HepG2 (cell line): ENCODE measurements at regions not wholly inside any gene's neighbourhood (a gene's known extent, or its start where the extent isn't known, plus 50 kb on each side); places are given as distances from the start of the nearest gene placed in this dataset.

Source experiments
- ATAC-seq: fragments of 200-7000 bp; cut with Tn5 transposase; 3 replicates; pipeline ENCODE4 v1.9.1; 2020; ENCODE audit warnings: mild to moderate bottlenecking, moderate library complexity
- BruUV-seq: library from RNA; stranded (reverse); fragments of 400-500 nt; replicated peaks from 2 replicates; lab custom pipeline; 2021; lab: Mats Ljungman, UMichigan
- CTCF ChIA-PET: fragments of 300-600 bp; formaldehyde crosslinking; extraction: SDS; loops from one replicate; lab custom pipeline; 2021; ENCODE audit warnings: low total read pairs, inconsistent platforms, low intra/inter-chr PET ratio; lab: Yijun Ruan, JAX
- POLR2A ChIA-PET: fragments of 350-600 bp; sonication (Branson Sonifier 250); formaldehyde crosslinking; loops from one replicate; lab custom pipeline; 2020; ENCODE audit warnings: antibody characterized with exemption, inconsistent platforms; lab: Yijun Ruan, JAX
- DNase-seq: peaks from one replicate; pipeline ENCODE4 v3.0.0-alpha.2; 2015; ENCODE audit warnings: low spot score
- FAIRE-seq: peaks from 3 replicates; lab custom pipeline; 2011; peaks lifted over from hg19 to GRCh38; lab: Jason Lieb, UNC
- H2AFZ ChIP-seq: one replicate; pipeline ENCODE4 v1.6.1; 2011; ENCODE audit warnings: low read length, inconsistent platforms
- H3K27ac ChIP-seq: fragments of 300-600 bp; 3 replicates; pipeline ENCODE4 v1.8.0; 2011; ENCODE audit warnings: mixed run types, mild to moderate bottlenecking, mixed read lengths, low read length, inconsistent platforms; ENCODE audit not compliant: insufficient read depth; ENCODE audit errors: extremely low read length
- H3K27me3 ChIP-seq, 2 experiments: fragments of 200-600 bp in 1 of 2; 2 replicates in 1 of 2; 3 replicates in 1 of 2; pipeline versions ENCODE4 v1.6.0 to v1.8.0; 2011; ENCODE audit warnings: low read length in 2 of 2, mild to moderate bottlenecking in 2 of 2, moderate library complexity in 2 of 2, inconsistent platforms in 1 of 2; ENCODE audit not compliant: insufficient read depth in 2 of 2, control insufficient read depth in 1 of 2
- H3K36me3 ChIP-seq, 2 experiments: fragments of 200-600 bp in 1 of 2; replicated peaks in 1 of 2; 2 replicates in 1 of 2; 3 replicates in 1 of 2; pipeline versions ENCODE4 v1.5.1 to v1.8.0; 2011; ENCODE audit warnings: low read length in 2 of 2, inconsistent platforms in 1 of 2; ENCODE audit not compliant: insufficient read depth in 2 of 2, control insufficient read depth in 1 of 2
- H3K4me1 ChIP-seq: 2 replicates; pipeline ENCODE4 v1.5.1; 2012; ENCODE audit warnings: low read length, inconsistent platforms; ENCODE audit not compliant: insufficient read depth
- H3K4me2 ChIP-seq: 2 replicates; pipeline ENCODE4 v1.6.0; 2011; ENCODE audit warnings: low read depth, low read length, inconsistent platforms
- H3K4me3 ChIP-seq, 3 experiments: fragments of 200-600 bp in 1 of 3; sonication (generic), shearing (Covaris generic) in 1 of 3; replicated peaks in 1 of 3; 2 replicates each; pipeline ENCODE4 v1.5.1; 2011 to 2016; ENCODE audit warnings: low read length in 3 of 3, inconsistent platforms in 2 of 3, low read depth in 2 of 3, mild to moderate bottlenecking in 2 of 3, control low read depth in 1 of 3, mixed read lengths in 1 of 3; ENCODE audit not compliant: insufficient read depth in 1 of 3
- H3K79me2 ChIP-seq: one replicate; pipeline ENCODE4 v1.6.1; 2011; ENCODE audit warnings: low read length, inconsistent platforms; ENCODE audit not compliant: insufficient read depth
- H3K9ac ChIP-seq: 2 replicates; pipeline ENCODE4 v1.6.0; 2011; ENCODE audit warnings: mild to moderate bottlenecking, low read depth, low read length, inconsistent platforms; ENCODE audit not compliant: insufficient read depth
- H3K9me3 ChIP-seq: 2 replicates; pipeline ENCODE4 v1.5.1; 2012; ENCODE audit warnings: mild to moderate bottlenecking, low read length
- H4K20me1 ChIP-seq: 2 replicates; pipeline ENCODE4 v1.6.0; 2011; ENCODE audit warnings: inconsistent platforms, mild to moderate bottlenecking, low read length, moderate library complexity; ENCODE audit not compliant: insufficient read depth
- FOSL2 ChIP-seq: sonication (generic); formaldehyde crosslinking; IDR thresholded peaks from 2 replicates; pipeline ENCODE4 v1.4.0; 2020; ENCODE audit warnings: missing genetic modification reagents
- HNF4A ChIP-seq: sonication (generic); formaldehyde crosslinking; IDR thresholded peaks from 2 replicates; pipeline ENCODE4 v1.4.0; 2020; ENCODE audit warnings: missing genetic modification reagents
- MAFF ChIP-seq: IDR thresholded peaks from 2 replicates; pipeline ENCODE4 v1.6.1; 2011; ENCODE audit warnings: low read depth, low read length, improper control_type of control experiment
- SOX13 ChIP-seq, 3 experiments: fragments of 450-650 bp in 1 of 3; sonication (generic) in 1 of 3; formaldehyde crosslinking in 1 of 3; IDR thresholded peaks in 2 of 3; conservative IDR thresholded peaks in 1 of 3; 2 replicates each; pipeline versions ENCODE4 v1.5.0 to v1.6.1; 2016 to 2020; ENCODE audit warnings: antibody characterized with exemption in 1 of 3, mild to moderate bottlenecking in 1 of 3, missing compliant biosample characterization in 1 of 3, missing genetic modification reagents in 1 of 3, moderate library complexity in 1 of 3
- ZNF775 ChIP-seq: sonication (generic); formaldehyde crosslinking; IDR thresholded peaks from 2 replicates; pipeline ENCODE4 v1.4.0; 2020; ENCODE audit warnings: missing genetic modification reagents, mild to moderate bottlenecking, moderate library complexity, borderline replicate concordance
- WGBS: methylation state at CpG from one replicate; pipeline ENCODE4 v1.1.6; 2017; ENCODE audit warnings: low lambda C conversion rate; 5-methylcytosine and 5-hydroxymethylcytosine counted together
- in situ Hi-C: cut with HindIII; loops from 2 replicates; pipeline ENCODE4 v1.10.0; 2017; ENCODE audit warnings: low pct_unique_long_range_greater_than_20kb; ENCODE audit not compliant: extremely low pct_ligation_motif_present
- intact Hi-C: fragments of 100-400 bp; cut with micrococcal nuclease; formaldehyde crosslinking; loops from one replicate; pipeline ENCODE4 v1.10.0; 2022; ENCODE audit not compliant: unreplicated experiment
- TF ChIP-seq, protein P1 (sequence below): sonication (generic); formaldehyde crosslinking; IDR thresholded peaks from 2 replicates; pipeline ENCODE4 v1.5.0; 2020; ENCODE audit warnings: mild to moderate bottlenecking, missing genetic modification reagents, borderline replicate concordance
- TF ChIP-seq, protein P2 (sequence below), 2 experiments: sonication (generic) in 1 of 2; formaldehyde crosslinking in 1 of 2; IDR thresholded peaks; 2 replicates each; pipeline versions ENCODE4 v1.6.1 to v1.9.0; 2014 to 2022; ENCODE audit warnings: antibody characterized with exemption in 1 of 2, borderline replicate concordance in 1 of 2, inconsistent platforms in 1 of 2, low read depth in 1 of 2, missing genetic modification reagents in 1 of 2
- TF ChIP-seq, protein P3 (sequence below): sonication (generic); formaldehyde crosslinking; IDR thresholded peaks from 2 replicates; pipeline ENCODE4 v1.8.1; 2022; ENCODE audit warnings: mild to moderate bottlenecking, missing genetic modification reagents
- TF ChIP-seq, protein P4 (sequence below): sonication (generic); formaldehyde crosslinking; IDR thresholded peaks from 2 replicates; pipeline ENCODE4 v1.9.0; 2022; ENCODE audit warnings: low read depth, missing genetic modification reagents

DNA sequence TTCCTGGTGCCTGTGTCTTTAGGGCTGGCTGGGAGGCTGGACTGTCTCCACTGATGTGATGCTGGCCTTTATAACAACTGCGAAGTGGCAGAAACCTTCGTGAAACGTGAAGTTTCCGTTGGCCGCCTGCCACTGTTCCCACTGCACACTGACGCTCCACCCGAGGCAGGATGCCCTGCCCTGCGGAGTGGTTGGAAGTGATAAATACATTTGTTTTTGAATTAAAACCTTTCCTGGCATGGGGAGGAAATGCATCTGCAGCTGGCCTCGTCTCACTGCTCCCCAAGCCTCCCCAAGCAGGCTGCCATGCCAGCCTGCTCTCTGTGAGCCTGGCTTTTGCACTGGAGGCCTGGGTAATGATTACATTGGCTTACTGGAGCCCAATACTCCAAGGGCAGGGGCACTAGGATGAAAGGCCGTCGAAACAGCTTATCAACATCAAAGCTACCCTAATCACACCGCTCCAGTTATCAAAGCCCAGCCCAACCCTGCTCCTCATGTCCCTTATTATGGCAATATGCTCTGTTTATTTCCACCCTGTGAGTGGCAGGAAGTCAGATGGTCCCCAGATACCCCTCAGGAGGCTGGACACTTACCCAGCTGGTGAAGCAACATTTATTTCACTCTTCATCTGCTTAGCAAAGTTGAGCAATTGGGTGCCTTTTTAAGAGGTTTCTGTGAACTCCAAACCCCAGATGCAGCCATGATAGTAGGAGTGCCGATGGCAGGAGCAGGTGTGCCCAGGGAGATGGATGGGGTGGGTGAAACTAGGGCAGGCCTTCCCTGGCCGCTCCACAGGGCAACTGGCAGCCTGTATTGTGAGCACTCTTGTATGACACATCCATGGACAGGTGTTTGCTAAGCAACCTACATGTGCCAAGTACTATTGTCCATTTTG, 97.4 kb upstream of the ITGA6 start:
- in situ Hi-C loops, result no loop called here
- peaks cover 37% of the 10 kb centered on the region for H3K4me1 ChIP-seq
- no peak overlapping the region; a peak in 1 of 6 replicates for H3K4me3 ChIP-seq
- POLR2A ChIA-PET, result interaction anchor here (0.9 kb wide), 1 partner anchor 12 kb away, joined by 3 read pairs; no protein-coding TSS in a partner anchor
- FAIRE-seq (no peak), ATAC-seq (peak; percentile 92), DNase-seq (peak; percentile 85)
- no peaks in the 10 kb centered on the region for H3K36me3 ChIP-seq
- no peak overlapping the region for H2AFZ ChIP-seq
- WGBS, result 21% methylated on average over 14 of the region's 14 CpGs
- no peaks in the 10 kb centered on the region for H3K9me3 ChIP-seq
- BruUV-seq, result no TSS peak
- H3K27me3 ChIP-seq, result peaks cover 0 to 4% of the 10 kb centered on the region in 2 experiments; a peak in 1 of 5 replicates
- no peak overlapping the region for H3K27ac ChIP-seq
- H3K79me2 ChIP-seq, result no peaks in the 10 kb centered on the region
- intact Hi-C loops, result loop anchor here (1.0 to 2.0 kb wide), 2 partner anchors 9 to 99 kb away; no protein-coding TSS in a partner anchor
- no peaks in the 10 kb centered on the region for H4K20me1 ChIP-seq
- H3K9ac ChIP-seq, result no peak overlapping the region
- peak overlapping the region; percentile 50 for H3K4me2 ChIP-seq
- CTCF ChIA-PET, result no interaction called here
- TF ChIP-seq, protein P1, sequence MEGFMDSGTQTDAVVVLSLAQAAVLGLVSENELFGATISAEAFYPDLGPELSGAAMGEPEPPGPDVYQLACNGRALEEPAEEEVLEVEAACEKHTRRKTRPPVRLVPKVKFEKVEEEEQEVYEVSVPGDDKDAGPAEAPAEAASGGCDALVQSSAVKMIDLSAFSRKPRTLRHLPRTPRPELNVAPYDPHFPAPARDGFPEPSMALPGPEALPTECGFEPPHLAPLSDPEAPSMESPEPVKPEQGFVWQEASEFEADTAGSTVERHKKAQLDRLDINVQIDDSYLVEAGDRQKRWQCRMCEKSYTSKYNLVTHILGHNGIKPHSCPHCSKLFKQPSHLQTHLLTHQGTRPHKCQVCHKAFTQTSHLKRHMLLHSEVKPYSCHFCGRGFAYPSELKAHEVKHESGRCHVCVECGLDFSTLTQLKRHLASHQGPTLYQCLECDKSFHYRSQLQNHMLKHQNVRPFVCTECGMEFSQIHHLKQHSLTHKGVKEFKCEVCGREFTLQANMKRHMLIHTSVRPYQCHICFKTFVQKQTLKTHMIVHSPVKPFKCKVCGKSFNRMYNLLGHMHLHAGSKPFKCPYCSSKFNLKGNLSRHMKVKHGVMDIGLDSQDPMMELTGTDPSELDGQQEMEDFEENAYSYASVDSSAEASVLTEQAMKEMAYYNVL, result 0 out of 2 replicates have a peak, but pooled peaks have one; percentile 18
- TF ChIP-seq FOSL2 (peak; percentile 58), ZNF775 (CRISPR knock-in tag) (no peak), SOX13 (IDR thresholded peaks at IDR 0.05) (peak; percentile 72), SOX13 (CRISPR knock-in tag; conservative IDR thresholded peaks at IDR 0.05 in 1 of 2, IDR thresholded peaks at IDR 0.05 in 1 of 2) (peak in 1 of 2 experiments; percentile 80; a peak in 2 of 4 replicates), MAFF (no peak), HNF4A (peak; percentile 67)
- TF ChIP-seq, protein P2, sequence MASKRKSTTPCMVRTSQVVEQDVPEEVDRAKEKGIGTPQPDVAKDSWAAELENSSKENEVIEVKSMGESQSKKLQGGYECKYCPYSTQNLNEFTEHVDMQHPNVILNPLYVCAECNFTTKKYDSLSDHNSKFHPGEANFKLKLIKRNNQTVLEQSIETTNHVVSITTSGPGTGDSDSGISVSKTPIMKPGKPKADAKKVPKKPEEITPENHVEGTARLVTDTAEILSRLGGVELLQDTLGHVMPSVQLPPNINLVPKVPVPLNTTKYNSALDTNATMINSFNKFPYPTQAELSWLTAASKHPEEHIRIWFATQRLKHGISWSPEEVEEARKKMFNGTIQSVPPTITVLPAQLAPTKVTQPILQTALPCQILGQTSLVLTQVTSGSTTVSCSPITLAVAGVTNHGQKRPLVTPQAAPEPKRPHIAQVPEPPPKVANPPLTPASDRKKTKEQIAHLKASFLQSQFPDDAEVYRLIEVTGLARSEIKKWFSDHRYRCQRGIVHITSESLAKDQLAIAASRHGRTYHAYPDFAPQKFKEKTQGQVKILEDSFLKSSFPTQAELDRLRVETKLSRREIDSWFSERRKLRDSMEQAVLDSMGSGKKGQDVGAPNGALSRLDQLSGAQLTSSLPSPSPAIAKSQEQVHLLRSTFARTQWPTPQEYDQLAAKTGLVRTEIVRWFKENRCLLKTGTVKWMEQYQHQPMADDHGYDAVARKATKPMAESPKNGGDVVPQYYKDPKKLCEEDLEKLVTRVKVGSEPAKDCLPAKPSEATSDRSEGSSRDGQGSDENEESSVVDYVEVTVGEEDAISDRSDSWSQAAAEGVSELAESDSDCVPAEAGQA (IDR thresholded peaks at IDR 0.05; ENCODE audit: low read depth), result no peak
- TF ChIP-seq, protein P2 (CRISPR knock-in tag; IDR thresholded peaks at IDR 0.05; ENCODE audit: borderline replicate concordance), result no peak
- TF ChIP-seq, protein P3, sequence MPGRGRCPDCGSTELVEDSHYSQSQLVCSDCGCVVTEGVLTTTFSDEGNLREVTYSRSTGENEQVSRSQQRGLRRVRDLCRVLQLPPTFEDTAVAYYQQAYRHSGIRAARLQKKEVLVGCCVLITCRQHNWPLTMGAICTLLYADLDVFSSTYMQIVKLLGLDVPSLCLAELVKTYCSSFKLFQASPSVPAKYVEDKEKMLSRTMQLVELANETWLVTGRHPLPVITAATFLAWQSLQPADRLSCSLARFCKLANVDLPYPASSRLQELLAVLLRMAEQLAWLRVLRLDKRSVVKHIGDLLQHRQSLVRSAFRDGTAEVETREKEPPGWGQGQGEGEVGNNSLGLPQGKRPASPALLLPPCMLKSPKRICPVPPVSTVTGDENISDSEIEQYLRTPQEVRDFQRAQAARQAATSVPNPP (CRISPR knock-in tag), result no peak
- TF ChIP-seq, protein P4, sequence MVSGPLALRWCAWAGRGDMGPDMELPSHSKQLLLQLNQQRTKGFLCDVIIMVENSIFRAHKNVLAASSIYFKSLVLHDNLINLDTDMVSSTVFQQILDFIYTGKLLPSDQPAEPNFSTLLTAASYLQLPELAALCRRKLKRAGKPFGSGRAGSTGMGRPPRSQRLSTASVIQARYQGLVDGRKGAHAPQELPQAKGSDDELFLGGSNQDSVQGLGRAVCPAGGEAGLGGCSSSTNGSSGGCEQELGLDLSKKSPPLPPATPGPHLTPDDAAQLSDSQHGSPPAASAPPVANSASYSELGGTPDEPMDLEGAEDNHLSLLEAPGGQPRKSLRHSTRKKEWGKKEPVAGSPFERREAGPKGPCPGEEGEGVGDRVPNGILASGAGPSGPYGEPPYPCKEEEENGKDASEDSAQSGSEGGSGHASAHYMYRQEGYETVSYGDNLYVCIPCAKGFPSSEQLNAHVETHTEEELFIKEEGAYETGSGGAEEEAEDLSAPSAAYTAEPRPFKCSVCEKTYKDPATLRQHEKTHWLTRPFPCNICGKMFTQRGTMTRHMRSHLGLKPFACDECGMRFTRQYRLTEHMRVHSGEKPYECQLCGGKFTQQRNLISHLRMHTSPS (CRISPR knock-in tag), result peak; percentile 94; the same call in 1 of the 2 replicates
